Stomach (tissue), 8 donors: ENCODE measurements at regions not wholly inside any gene's neighbourhood (a gene's known extent, or its start where the extent isn't known, plus 50 kb on each side); places are given as distances from the start of the nearest gene placed in this dataset.

Source experiments
- DNase-seq, 2 donors: peaks; one replicate each; pipeline versions ENCODE4 v3.0.0 to v3.0.0-alpha.2; 2013 to 2019
- H3K27ac ChIP-seq, 5 donors: fragments of 200-600 bp in 4 of 5; sonication (generic) in 4 of 5; one replicate each; pipeline ENCODE4 v1.5.1; 2013 to 2019; ENCODE audit warnings: mild to moderate bottlenecking in 1 of 5, moderate library complexity in 1 of 5
- H3K27me3 ChIP-seq, 3 donors: fragments of 200-600 bp; sonication (generic); one replicate each; pipeline ENCODE4 v1.5.1; 2017 to 2019; ENCODE audit warnings: mixed run types in 1 of 3
- H3K36me3 ChIP-seq, 4 donors: fragments of 200-600 bp; sonication (generic); 1 replicate in 3 of 4; 2 replicates in 1 of 4; pipeline ENCODE4 v1.5.1; 2016 to 2019
- H3K4me1 ChIP-seq, 4 donors: fragments of 200-600 bp; sonication (generic); one replicate each; pipeline ENCODE4 v1.5.1; 2016 to 2019
- H3K4me3 ChIP-seq, 4 donors: fragments of 200-600 bp; sonication (generic) in 3 of 4; one replicate each; pipeline ENCODE4 v1.5.1; 2016 to 2019; ENCODE audit warnings: mild to moderate bottlenecking in 1 of 4
- H3K9me3 ChIP-seq, 4 donors: fragments of 200-600 bp; sonication (generic); one replicate each; pipeline ENCODE4 v1.5.1; 2016 to 2019
- EP300 ChIP-seq: sonication (generic); formaldehyde crosslinking; IDR thresholded peaks from one replicate; pipeline ENCODE4 v1.6.1; 2017; ENCODE audit warnings: antibody characterized with exemption
- POLR2A ChIP-seq, 4 donors: fragments of 450-650 bp; IDR thresholded peaks; one replicate each; pipeline ENCODE4 v1.6.1; 2016; ENCODE audit warnings: antibody characterized with exemption in 4 of 4, control low read depth in 2 of 4, mild to moderate bottlenecking in 1 of 4, moderate library complexity in 1 of 4
- POLR2AphosphoS5 ChIP-seq, 3 donors: sonication (generic); formaldehyde crosslinking; IDR thresholded peaks; one replicate each; pipeline ENCODE4 v1.6.1; 2016; ENCODE audit warnings: antibody characterized with exemption in 3 of 3
- WGBS, 5 donors: extraction: QIAGEN DNeasy Blood & Tissue Kit in 3 of 5; methylation state at CpG; one replicate each; pipeline versions ENCODE4 v1.1.5 to v1.1.7; 2013 to 2018; 5-methylcytosine and 5-hydroxymethylcytosine counted together
- intact Hi-C: fragments of 100-400 bp; cut with DNase I; formaldehyde crosslinking; loops from one replicate; pipeline ENCODE4 v1.15.1; 2023; ENCODE audit warnings: low total_unique reads
- TF ChIP-seq, protein P1 (sequence below), 7 experiments: fragments of 450-650 bp in 4 of 7; fragments of 200-600 bp in 3 of 7; sonication (generic) in 3 of 7; IDR thresholded peaks; one replicate each; pipeline ENCODE4 v1.5.1; 2016 to 2019; ENCODE audit warnings: antibody characterized with exemption in 7 of 7, control low read depth in 2 of 7, mild to moderate bottlenecking in 1 of 7
- donor health status: healthy with polysubstance abuse.
- donor health status: Bipolar disorder and iron deficiency.
- donor health status: healthy.

DNA sequence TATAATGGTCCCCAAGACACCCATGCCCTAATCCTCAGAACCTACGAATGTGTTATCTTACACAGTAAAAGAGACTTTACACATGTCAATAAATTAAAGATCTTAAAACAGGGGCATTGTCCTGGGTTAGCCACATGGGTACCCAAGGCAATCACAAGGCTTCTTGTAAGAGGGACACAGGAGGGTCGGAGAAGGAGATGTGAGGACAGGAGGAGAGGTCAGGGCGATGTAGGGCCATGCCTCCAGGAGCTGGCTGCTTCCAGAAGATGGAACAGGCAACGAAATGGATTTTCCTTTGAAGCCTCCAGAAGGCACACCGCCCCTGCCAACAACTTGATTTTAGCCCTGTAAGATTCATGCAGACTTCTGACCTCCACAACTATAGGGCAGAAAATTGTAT, 262.7 kb downstream of the MEX3B start:
- H3K4me1 ChIP-seq: no peaks in the 10 kb centered on the region
- H3K27me3 ChIP-seq: peaks cover 0 to 20% (median 0%) of the 10 kb centered on the region in 3 donors
- 71 to 91% (median 79%) methylated on average over 5 of the region's 5 CpGs for whole genome bisulfite sequencing, 5 donors
- DNase-seq: no peak
- H3K36me3 ChIP-seq: no peaks in the 10 kb centered on the region
- TF ChIP-seq EP300 (no peak), POLR2A (IDR thresholded peaks at IDR 0.05) (no peak), POLR2AphosphoS5 (IDR thresholded peaks at IDR 0.05) (no peak)
- TF ChIP-seq, protein P1, sequence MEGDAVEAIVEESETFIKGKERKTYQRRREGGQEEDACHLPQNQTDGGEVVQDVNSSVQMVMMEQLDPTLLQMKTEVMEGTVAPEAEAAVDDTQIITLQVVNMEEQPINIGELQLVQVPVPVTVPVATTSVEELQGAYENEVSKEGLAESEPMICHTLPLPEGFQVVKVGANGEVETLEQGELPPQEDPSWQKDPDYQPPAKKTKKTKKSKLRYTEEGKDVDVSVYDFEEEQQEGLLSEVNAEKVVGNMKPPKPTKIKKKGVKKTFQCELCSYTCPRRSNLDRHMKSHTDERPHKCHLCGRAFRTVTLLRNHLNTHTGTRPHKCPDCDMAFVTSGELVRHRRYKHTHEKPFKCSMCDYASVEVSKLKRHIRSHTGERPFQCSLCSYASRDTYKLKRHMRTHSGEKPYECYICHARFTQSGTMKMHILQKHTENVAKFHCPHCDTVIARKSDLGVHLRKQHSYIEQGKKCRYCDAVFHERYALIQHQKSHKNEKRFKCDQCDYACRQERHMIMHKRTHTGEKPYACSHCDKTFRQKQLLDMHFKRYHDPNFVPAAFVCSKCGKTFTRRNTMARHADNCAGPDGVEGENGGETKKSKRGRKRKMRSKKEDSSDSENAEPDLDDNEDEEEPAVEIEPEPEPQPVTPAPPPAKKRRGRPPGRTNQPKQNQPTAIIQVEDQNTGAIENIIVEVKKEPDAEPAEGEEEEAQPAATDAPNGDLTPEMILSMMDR (IDR thresholded peaks at IDR 0.05): no peak
- H3K27ac ChIP-seq: no peak overlapping the region
- H3K4me3 ChIP-seq: no peak overlapping the region
- intact Hi-C loops: no loop called here
- H3K9me3 ChIP-seq: no peaks in the 10 kb centered on the region

DNA sequence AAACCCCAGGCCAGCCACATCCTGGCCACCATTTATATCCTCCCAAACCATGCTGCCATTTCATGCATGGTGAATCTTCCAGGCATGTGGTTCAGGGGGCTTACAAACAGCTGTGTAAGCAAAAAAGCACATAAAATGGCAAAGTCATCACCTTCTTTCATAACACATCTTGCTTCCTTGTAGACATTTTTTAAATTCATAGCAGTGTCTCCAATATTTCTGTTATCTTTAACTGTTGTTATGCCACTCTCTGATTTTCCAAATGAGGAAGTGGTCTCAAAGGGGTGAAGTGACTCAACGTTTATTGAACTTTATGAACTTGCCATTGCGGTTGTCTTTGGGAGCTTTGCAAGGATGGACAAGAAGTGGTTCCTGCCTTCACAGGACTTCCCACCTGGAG, 264.4 kb downstream of the MEX3B start:
- no peaks in the 10 kb centered on the region for H3K36me3 ChIP-seq
- intact Hi-C loops: no loop called here

DNA sequence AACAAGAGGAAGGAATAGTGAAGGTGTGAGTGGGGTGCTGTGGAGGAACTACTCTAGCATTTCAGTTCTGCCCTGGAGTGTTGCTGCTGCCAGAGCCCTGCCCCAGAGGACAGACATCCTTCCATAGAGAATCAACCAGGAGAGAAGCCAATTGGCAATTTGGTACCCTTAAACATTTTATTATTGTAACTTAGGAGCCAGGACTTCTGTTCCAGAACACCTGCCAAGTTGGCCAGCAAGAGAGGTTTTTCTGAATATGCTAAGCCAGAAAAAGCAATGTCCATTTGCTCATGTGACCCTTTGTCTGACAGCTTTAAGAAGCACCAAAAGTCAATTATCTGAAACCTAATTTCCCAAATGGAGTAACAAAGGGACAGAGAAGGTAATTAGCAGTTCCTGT, 264.9 kb downstream of the MEX3B start:
- no peak overlapping the region for H3K27ac ChIP-seq
- H3K9me3 ChIP-seq: no peaks in the 10 kb centered on the region
- no peak for TF ChIP-seq EP300
- no peak for TF ChIP-seq POLR2A (IDR thresholded peaks at IDR 0.05)
- TF ChIP-seq, protein P1 (IDR thresholded peaks at IDR 0.05): no peak
- H3K27me3 ChIP-seq: peaks cover 0 to 18% (median 0%) of the 10 kb centered on the region in 3 donors
- no peak for DNase-seq
- H3K4me3 ChIP-seq: no peak overlapping the region
- intact Hi-C loops: no loop called here
- no peaks in the 10 kb centered on the region for H3K4me1 ChIP-seq
- H3K36me3 ChIP-seq: no peaks in the 10 kb centered on the region

More for the DNA sequence above, 264.4 kb downstream of the MEX3B start:
- Histone ChIP-seq H3K9me3 (no peaks in the 10 kb centered on the region), H3K27ac (no peak overlapping the region), H3K4me3 (no peak overlapping the region), H3K4me1 (no peaks in the 10 kb centered on the region), H3K27me3 (peaks cover 0 to 20% (median 0%) of the 10 kb centered on the region in 3 donors)
- TF ChIP-seq EP300 (no peak), POLR2AphosphoS5 (IDR thresholded peaks at IDR 0.05) (no peak), POLR2A (IDR thresholded peaks at IDR 0.05) (no peak)
- TF ChIP-seq, protein P1 (IDR thresholded peaks at IDR 0.05): no peak
- 65 to 77% (median 71%) methylated on average over 2 of the region's 2 CpGs for WGBS, 5 donors
- no peak for DNase-seq

DNA sequence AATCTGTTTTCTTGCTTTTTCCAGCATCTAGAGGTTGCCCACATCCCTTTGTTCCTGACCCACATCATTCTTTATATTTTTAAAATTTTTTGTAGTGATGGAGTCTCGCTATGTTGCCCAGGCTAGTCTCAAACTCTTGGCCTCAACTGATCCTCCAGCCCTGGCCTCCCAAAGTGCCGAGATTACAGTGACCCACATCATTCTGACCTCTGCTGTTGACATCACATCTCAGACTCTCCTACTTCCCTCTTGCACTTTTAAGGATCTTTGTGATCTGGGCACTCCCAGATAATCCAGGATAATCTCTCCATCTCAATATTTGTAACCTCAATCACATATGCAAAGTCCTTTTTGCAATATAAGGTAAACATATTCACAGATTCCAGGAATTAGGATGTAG, 266.6 kb downstream of the MEX3B start:
- Histone ChIP-seq H3K4me3 (no peak overlapping the region), H3K36me3 (no peaks in the 10 kb centered on the region), H3K9me3 (no peaks in the 10 kb centered on the region), H3K4me1 (no peaks in the 10 kb centered on the region), H3K27me3 (peaks cover 0 to 4% (median 0%) of the 10 kb centered on the region in 3 donors), H3K27ac (no peak overlapping the region)
- 64 to 98% (median 85%) methylated on average over 2 of the region's 2 CpGs for WGBS, 5 donors
- intact Hi-C loops: no loop called here
- TF ChIP-seq, protein P1 (IDR thresholded peaks at IDR 0.05): no peak
- no peak for TF ChIP-seq POLR2A (IDR thresholded peaks at IDR 0.05)
- TF ChIP-seq POLR2AphosphoS5 (IDR thresholded peaks at IDR 0.05): no peak
- TF ChIP-seq EP300: no peak
- DNase-seq: no peak
